ENCODE measurements at regions not wholly inside any gene's neighbourhood (a gene's known extent, or its start where the extent isn't known, plus 50 kb on each side); places are given as distances from the start of the nearest gene placed in this dataset.

DNA sequence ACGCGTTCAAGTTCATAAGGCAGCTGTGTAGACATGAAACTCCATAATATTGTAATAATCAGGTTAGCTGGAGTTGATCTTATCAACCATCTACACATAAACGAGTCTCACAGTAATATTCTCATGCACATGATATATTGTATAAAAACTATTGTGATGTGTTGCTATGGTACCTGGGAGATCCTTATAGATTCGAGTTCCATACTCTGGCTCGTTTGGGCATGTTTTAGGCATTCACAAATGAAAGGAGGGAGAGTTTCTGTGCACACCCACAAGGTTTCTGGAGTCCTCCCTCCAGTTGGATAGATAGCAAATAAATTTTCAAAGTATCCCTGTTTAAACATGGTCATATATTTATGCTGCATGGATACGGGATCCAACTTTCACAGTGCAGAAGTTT is 567.5 kb upstream of the SLC35B3 start:
- H3K4me1 ChIP-seq (ENCODE audit: low read depth), result no peaks in the 10 kb centered on the region
- H3K9me3 ChIP-seq (ENCODE audit: low read depth), result no peaks in the 10 kb centered on the region
- no peaks in the 10 kb centered on the region for H3K36me3 ChIP-seq
- H3K27ac ChIP-seq, result no peak overlapping the region
- no peak for DNase-seq (ENCODE audit: low read depth in 1 of 2, low spot score in 1 of 2)
- H3K4me3 ChIP-seq, result no peak overlapping the region
- no peaks in the 10 kb centered on the region for H3K27me3 ChIP-seq
- TF ChIP-seq, protein P1, sequence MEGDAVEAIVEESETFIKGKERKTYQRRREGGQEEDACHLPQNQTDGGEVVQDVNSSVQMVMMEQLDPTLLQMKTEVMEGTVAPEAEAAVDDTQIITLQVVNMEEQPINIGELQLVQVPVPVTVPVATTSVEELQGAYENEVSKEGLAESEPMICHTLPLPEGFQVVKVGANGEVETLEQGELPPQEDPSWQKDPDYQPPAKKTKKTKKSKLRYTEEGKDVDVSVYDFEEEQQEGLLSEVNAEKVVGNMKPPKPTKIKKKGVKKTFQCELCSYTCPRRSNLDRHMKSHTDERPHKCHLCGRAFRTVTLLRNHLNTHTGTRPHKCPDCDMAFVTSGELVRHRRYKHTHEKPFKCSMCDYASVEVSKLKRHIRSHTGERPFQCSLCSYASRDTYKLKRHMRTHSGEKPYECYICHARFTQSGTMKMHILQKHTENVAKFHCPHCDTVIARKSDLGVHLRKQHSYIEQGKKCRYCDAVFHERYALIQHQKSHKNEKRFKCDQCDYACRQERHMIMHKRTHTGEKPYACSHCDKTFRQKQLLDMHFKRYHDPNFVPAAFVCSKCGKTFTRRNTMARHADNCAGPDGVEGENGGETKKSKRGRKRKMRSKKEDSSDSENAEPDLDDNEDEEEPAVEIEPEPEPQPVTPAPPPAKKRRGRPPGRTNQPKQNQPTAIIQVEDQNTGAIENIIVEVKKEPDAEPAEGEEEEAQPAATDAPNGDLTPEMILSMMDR (IDR thresholded peaks at IDR 0.05; ENCODE audit: low read depth, low read length), result no peak

DNA sequence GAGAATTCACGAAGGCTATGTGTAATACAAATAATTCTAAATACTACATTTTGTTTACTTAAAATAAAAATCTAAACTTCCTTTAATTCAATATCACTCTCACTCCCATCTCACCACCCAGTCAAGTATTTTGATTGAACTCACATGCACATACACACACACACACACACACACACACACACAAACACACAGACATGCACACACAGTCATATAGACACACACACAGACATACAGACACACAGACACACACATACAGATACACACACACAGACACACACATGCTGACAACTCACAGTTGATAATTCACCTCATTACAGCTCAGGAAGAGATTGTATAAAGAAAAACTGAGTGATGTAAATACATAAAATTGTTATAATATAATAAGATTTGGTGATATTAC is 559.8 kb upstream of the SLC35B3 start:
- Histone ChIP-seq H3K27ac (no peak overlapping the region), H3K27me3 (no peaks in the 10 kb centered on the region), H3K4me3 (no peak overlapping the region), H3K4me1 (ENCODE audit: low read depth) (no peaks in the 10 kb centered on the region), H3K36me3 (no peaks in the 10 kb centered on the region), H3K9me3 (ENCODE audit: low read depth) (no peaks in the 10 kb centered on the region)
- TF ChIP-seq, protein P1 (IDR thresholded peaks at IDR 0.05; ENCODE audit: low read depth, low read length), result no peak
- DNase-seq (ENCODE audit: low read depth in 1 of 2, low spot score in 1 of 2), result no peak

DNA sequence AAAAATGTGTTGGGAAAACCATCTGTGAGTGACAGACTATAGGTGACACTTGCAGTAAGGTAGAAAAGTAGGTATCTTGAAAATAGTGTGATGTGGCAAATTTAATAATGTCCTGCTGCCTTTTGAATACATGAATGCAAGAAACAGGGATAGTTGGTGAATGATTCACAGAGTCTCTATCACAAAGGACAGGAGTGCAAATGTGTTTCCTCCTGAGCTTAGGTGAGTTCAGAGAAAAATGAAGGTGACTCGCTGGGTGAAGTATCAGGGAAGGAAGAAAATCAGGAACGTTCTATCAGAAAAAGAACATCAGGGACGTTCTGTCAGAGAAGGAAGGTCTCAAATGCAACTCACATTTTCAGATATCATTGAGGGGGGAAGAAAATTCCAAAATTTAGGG is 557.8 kb upstream of the SLC35B3 start:
- Histone ChIP-seq H3K27me3 (no peaks in the 10 kb centered on the region), H3K4me3 (no peak overlapping the region), H3K4me1 (ENCODE audit: low read depth) (no peaks in the 10 kb centered on the region), H3K9me3 (ENCODE audit: low read depth) (no peaks in the 10 kb centered on the region), H3K27ac (no peak overlapping the region), H3K36me3 (no peaks in the 10 kb centered on the region)
- DNase-seq (ENCODE audit: low read depth in 1 of 2, low spot score in 1 of 2), result no peak
- TF ChIP-seq, protein P1 (IDR thresholded peaks at IDR 0.05; ENCODE audit: low read depth, low read length), result no peak

DNA sequence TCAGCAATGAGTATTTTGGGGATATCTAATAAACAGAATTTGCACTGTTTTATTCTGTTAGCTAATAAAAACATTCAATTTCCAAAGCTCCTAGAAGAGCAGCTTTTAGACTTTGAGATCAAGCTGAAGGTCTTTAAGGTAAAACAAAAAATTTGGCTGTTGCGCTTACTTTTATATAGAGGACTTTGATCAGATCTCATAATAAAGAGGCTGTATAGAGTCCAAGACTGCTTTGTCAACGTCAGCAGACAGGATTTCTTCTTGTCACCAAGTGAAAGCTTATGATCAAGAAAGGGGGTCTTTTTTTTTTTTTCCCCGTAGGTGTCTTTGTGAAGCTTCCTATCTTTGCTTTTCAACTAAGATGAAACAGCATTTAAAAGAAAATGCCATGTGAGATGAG is 556.5 kb upstream of the SLC35B3 start:
- H3K27me3 ChIP-seq, result no peaks in the 10 kb centered on the region
- H3K4me3 ChIP-seq, result no peak overlapping the region
- H3K27ac ChIP-seq, result no peak overlapping the region
- H3K4me1 ChIP-seq (ENCODE audit: low read depth), result no peaks in the 10 kb centered on the region
- DNase-seq (ENCODE audit: low read depth in 1 of 2, low spot score in 1 of 2), result no peak
- TF ChIP-seq, protein P1 (IDR thresholded peaks at IDR 0.05; ENCODE audit: low read depth, low read length), result no peak
- H3K36me3 ChIP-seq, result no peaks in the 10 kb centered on the region
- H3K9me3 ChIP-seq (ENCODE audit: low read depth), result no peaks in the 10 kb centered on the region

DNA sequence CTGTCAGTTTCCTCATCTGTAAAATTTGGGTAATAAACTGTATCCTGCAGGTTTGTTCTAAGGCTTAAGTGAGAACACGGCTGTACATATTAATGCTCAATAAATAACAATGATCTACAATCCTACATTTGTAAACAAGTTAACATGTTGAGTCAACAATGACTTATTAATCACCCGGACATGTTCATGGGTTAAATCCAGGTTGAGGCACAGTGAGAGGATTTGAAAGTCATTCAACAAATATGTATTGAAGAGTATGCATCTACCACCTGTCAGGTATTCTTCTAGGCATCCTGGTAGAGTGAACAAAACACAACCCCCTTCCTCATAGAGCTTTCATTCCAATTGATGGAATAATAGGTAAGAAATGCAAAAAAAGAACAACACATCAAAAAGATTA is 554.7 kb upstream of the SLC35B3 start:
- TF ChIP-seq, protein P1 (IDR thresholded peaks at IDR 0.05; ENCODE audit: low read depth, low read length), result no peak
- Histone ChIP-seq H3K27ac (no peak overlapping the region), H3K9me3 (ENCODE audit: low read depth) (no peaks in the 10 kb centered on the region), H3K4me3 (no peak overlapping the region), H3K4me1 (ENCODE audit: low read depth) (no peaks in the 10 kb centered on the region), H3K27me3 (no peaks in the 10 kb centered on the region), H3K36me3 (no peaks in the 10 kb centered on the region)
- no peak for DNase-seq (ENCODE audit: low read depth in 1 of 2, low spot score in 1 of 2)

DNA sequence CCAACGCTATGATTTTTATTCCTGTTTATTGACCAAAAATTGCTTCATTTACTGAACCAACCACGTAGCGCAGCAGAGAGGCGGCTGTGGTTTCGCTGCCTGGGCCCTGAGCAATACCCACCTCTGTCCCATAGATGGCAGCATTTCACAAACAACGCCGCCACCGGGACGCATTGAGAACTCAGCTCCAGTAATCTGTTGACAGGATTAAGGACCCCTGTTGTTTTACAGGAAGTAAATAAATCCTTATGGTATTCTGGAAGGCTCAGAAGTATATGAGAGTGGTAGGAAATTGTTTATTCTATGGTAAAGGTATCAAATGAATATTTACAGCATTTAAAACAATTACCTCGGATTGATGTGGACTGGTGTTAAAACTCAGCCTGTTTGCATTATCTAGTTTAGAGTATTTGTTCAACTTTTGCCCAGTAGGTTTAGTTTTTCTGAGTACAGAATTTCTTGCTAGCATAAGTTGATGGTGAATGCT is 547.9 kb upstream of the SLC35B3 start:
- TF ChIP-seq, protein P1 (IDR thresholded peaks at IDR 0.05; ENCODE audit: low read depth, low read length), result peak; percentile 95
- H3K36me3 ChIP-seq, result no peaks in the 10 kb centered on the region
- peak; percentile 72 to 80 for DNase-seq (ENCODE audit: low read depth in 1 of 2, low spot score in 1 of 2)
- no peaks in the 10 kb centered on the region for H3K27me3 ChIP-seq
- no peaks in the 10 kb centered on the region for H3K9me3 ChIP-seq (ENCODE audit: low read depth)
- no peak overlapping the region for H3K4me3 ChIP-seq
- no peaks in the 10 kb centered on the region for H3K4me1 ChIP-seq (ENCODE audit: low read depth)
- H3K27ac ChIP-seq, result no peak overlapping the region
